NB4 (cell line): ENCODE measurements at regions not wholly inside any gene's neighbourhood (a gene's known extent, or its start where the extent isn't known, plus 50 kb on each side); places are given as distances from the start of the nearest gene placed in this dataset.

Experiments used
- DNase-seq: peaks from one replicate; pipeline ENCODE4 v3.0.0; 2010; ENCODE audit warnings: low read depth
- H3K4me3 ChIP-seq: one replicate; pipeline ENCODE4 v1.5.1; 2011; ENCODE audit warnings: mild to moderate bottlenecking, low read depth, low read length, moderate library complexity
- MYC ChIP-seq: IDR thresholded peaks from 2 replicates; pipeline ENCODE4 v1.6.1; 2011; ENCODE audit warnings: low read depth, low read length
- POLR2A ChIP-seq: IDR thresholded peaks from 2 replicates; pipeline ENCODE4 v1.6.1; 2011; ENCODE audit warnings: mild to moderate bottlenecking; ENCODE audit not compliant: insufficient read length; ENCODE audit errors: extremely low read depth
- TF ChIP-seq, protein P1 (sequence below): IDR thresholded peaks from 2 replicates; pipeline ENCODE4 v1.6.1; 2011; ENCODE audit warnings: low read depth, low read length
- TF ChIP-seq, protein P2 (sequence below): IDR thresholded peaks from one replicate; pipeline ENCODE4 v1.5.1; 2012; ENCODE audit warnings: low read depth, low read length

DNA sequence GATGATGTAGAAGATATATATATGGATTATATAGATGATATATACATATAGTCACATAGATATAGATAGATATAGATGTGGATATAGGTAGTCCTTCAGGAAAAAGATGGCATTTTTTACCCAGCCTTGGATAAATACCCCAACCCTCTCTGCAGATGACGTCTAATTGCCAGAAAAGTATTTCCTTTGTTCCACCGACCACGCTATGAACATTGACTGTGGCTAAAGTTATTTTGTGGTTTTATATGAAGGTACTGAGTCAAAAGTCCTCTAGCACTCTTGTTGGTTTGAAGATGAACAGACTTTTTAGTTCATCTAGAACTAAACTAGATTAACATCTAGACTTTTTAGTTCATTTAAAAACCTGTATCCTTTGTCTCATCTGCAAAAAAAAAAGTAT is 207.7 kb downstream of the PLOD2 start:
- no peak overlapping the region for H3K4me3 ChIP-seq
- TF ChIP-seq MYC: no peak
- TF ChIP-seq POLR2A: no peak
- TF ChIP-seq, protein P1, sequence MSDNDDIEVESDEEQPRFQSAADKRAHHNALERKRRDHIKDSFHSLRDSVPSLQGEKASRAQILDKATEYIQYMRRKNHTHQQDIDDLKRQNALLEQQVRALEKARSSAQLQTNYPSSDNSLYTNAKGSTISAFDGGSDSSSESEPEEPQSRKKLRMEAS: no peak
- TF ChIP-seq, protein P2, sequence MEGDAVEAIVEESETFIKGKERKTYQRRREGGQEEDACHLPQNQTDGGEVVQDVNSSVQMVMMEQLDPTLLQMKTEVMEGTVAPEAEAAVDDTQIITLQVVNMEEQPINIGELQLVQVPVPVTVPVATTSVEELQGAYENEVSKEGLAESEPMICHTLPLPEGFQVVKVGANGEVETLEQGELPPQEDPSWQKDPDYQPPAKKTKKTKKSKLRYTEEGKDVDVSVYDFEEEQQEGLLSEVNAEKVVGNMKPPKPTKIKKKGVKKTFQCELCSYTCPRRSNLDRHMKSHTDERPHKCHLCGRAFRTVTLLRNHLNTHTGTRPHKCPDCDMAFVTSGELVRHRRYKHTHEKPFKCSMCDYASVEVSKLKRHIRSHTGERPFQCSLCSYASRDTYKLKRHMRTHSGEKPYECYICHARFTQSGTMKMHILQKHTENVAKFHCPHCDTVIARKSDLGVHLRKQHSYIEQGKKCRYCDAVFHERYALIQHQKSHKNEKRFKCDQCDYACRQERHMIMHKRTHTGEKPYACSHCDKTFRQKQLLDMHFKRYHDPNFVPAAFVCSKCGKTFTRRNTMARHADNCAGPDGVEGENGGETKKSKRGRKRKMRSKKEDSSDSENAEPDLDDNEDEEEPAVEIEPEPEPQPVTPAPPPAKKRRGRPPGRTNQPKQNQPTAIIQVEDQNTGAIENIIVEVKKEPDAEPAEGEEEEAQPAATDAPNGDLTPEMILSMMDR: no peak
- no peak for DNase-seq

DNA sequence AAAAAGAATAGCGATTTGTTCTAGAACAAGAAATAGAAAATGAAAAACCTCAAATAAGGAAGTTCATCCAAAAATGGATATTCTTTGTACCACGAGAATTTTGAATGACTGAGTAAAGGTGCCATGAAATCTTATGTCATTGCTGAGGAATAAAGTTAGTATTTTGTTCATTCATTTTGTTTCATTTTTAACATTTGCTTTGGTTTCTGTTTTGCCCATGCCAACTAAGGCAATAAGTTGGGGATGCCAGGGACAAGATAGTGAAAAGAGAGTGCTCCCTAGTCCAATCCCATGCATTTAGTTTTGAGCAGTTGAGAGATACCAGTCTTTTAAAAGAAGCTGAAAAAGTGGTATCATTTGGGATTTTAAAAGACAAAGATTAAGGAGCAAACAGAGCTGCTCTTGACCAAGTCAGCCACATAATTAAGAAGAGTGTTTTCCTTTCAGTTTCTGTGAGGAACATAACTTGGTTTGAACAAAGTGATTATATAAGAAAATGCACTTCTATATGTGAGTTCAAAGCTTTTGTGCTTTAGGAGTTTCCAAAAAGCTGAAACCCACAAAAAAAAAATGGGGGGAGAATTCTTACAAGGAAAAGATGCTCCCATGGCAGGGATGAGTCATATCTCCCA is 201.4 kb downstream of the PLOD2 start:
- no peak for DNase-seq
- TF ChIP-seq, protein P1: no peak
- no peak for TF ChIP-seq POLR2A
- no peak overlapping the region for H3K4me3 ChIP-seq

DNA sequence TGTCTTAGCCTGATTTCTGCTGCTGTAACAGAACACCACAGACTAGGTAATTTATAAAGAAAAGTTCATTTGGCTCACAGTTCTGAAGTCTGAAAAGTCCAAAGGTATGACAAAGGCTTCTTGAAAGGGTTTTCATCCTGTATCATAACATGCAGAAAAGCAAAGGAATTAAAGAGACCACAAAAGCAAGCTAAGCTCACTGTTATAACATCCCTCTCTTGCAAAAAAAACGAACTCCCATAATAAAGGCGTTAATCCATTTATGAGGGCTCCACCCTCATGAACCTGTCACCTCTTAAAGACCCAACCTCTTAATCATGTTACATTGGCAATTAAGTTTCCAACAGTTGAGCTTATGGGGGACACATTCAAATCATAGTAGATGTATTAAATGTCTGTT is 197.9 kb downstream of the PLOD2 start:
- TF ChIP-seq, protein P2: no peak
- TF ChIP-seq POLR2A: no peak
- TF ChIP-seq MYC: no peak
- TF ChIP-seq, protein P1: no peak

DNA sequence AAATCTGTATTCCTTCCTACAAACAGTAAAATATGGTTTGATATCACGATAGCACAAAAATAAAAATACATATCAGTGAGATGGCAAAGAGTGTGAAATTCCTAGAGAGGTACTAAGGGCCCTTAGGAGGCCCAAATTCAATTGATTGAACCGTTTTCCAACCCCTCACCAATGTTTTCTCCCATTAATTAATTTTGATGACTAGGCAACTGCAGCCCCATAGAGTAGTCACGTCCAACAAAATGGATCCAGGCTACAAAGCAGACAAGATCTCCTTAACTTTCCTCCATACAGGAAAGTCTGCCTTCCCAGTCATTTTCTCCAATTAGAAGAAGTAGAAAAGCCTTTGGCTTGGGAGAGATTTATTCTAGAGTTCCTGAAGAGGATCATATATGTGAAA is 193.9 kb downstream of the PLOD2 start:
- no peak for DNase-seq
- TF ChIP-seq, protein P1: no peak
- TF ChIP-seq MYC (no peak), POLR2A (no peak)
- TF ChIP-seq, protein P2: no peak
- no peak overlapping the region for H3K4me3 ChIP-seq

More for the DNA sequence above, 197.9 kb downstream of the PLOD2 start:
- DNase-seq: no peak
- no peak overlapping the region for H3K4me3 ChIP-seq

DNA sequence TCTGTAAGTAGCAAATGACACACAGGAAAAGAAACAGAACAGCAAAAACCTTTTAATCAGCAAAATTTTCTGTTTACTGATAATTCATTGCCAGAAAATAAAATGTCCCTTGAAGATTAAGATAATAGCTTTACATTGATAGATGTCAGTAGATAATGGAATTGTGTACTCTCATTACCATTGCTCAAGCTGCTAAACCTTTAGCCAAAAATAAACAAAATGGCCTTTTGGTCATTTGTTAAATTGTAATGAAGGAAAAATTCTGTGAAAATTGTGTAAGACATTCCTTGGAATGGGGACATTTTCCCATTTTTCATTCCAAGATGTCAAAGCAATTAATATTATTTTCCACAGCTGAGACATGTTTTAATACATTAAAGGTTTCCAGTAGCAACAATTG is 189.8 kb downstream of the PLOD2 start:
- H3K4me3 ChIP-seq: no peak overlapping the region
- TF ChIP-seq POLR2A (no peak), MYC (no peak)
- TF ChIP-seq, protein P2: no peak
- TF ChIP-seq, protein P1: no peak
- no peak for DNase-seq

DNA sequence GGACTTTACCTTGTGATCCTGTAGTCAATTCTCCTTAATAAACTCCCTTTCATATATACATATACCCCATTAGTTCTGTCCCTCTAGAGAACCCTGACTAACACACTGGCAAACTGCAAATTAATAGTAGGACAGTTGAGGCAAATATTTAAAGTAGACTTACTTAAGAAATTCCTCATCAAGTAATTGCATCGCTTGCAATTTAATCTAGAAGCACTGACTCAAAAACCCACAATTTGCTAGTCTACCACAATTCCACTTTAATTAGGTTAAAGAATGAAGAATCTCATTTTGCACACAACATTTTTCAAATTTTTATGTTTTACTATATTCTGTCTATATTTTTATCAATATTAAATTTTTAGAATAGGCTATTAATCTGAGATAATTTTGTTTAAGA is 188.1 kb downstream of the PLOD2 start:
- TF ChIP-seq, protein P1: no peak
- TF ChIP-seq, protein P2: no peak
- TF ChIP-seq MYC: no peak
- no peak for TF ChIP-seq POLR2A
- DNase-seq: no peak
- H3K4me3 ChIP-seq: no peak overlapping the region
